ENCODE measurements at regions not wholly inside any gene's neighbourhood (a gene's known extent, or its start where the extent isn't known, plus 50 kb on each side); places are given as distances from the start of the nearest gene placed in this dataset.

DNA sequence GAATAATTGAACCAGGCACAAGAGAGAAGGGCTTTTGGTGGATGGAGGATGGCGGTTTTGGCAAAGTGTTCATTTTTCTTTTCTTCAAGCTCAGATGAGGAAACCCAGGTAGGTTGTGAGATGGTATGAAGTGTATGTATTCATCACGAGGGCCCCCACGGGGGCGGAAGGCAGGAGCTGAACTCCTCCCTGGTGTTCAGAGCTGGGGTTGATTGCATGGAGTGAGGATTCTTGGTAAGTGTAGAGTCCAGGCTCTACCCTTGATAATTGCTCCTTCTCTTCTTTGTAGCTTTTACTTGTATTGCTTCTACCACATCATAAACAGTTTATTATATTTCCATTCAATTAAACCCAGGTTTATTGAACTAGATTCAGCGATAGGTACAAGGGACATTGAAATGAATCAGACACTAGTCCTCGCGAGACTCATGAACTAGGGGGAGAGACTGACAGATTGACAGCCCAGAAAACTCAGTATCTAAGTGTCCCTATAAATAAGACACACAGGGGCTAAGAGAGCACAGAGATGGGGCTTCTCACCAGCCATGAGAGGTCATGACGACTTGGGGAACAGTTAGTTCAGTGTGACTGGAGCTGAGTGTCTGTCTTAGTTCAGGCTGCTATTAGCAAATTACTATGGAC, 116.7 kb upstream of the KLF4 start:
- Histone ChIP-seq H3K4me2 (ENCODE audit: low read length) (no peak overlapping the region), H3K9me3 (ENCODE audit: low read length) (no peaks in the 10 kb centered on the region), H3K27ac (ENCODE audit: low read depth, low read length, poor library complexity, severe bottlenecking) (no peak overlapping the region), H3K4me1 (ENCODE audit: insufficient read depth, low read length, severe bottlenecking) (no peaks in the 10 kb centered on the region), H3K36me3 (ENCODE audit: insufficient read depth, low read length) (no peaks in the 10 kb centered on the region), H4K20me1 (ENCODE audit: insufficient read depth, low read length) (no peaks in the 10 kb centered on the region), H2AFZ (ENCODE audit: low read length) (no peak overlapping the region), H3K79me2 (ENCODE audit: insufficient read depth, low read length) (no peaks in the 10 kb centered on the region), H3F3A (ENCODE audit: insufficient read depth, low read length) (no peaks in the 10 kb centered on the region), H3K27me3 (ENCODE audit: insufficient read depth, low read length) (no peaks in the 10 kb centered on the region), H3K9ac (ENCODE audit: low read length) (no peak overlapping the region), H3K9me2 (ENCODE audit: low read depth, low read length) (no peaks in the 10 kb centered on the region), H3K4me3 (ENCODE audit: low read depth, low read length, poor library complexity, severe bottlenecking) (no peak overlapping the region)
- TF ChIP-seq CTCF (IDR thresholded peaks at IDR 0.05; ENCODE audit: low read length) (no peak), EZH2 (IDR thresholded peaks at IDR 0.05; ENCODE audit: borderline replicate concordance, low read length) (no peak)

- Histone ChIP-seq H4K20me1 (ENCODE audit: insufficient read depth, low read length) (no peaks in the 10 kb centered on the region), H3K79me2 (ENCODE audit: insufficient read depth, low read length) (no peaks in the 10 kb centered on the region), H3K9me3 (ENCODE audit: low read length) (no peaks in the 10 kb centered on the region), H3K9me2 (ENCODE audit: low read depth, low read length) (no peaks in the 10 kb centered on the region), H3K27ac (ENCODE audit: low read depth, low read length, poor library complexity, severe bottlenecking) (no peak overlapping the region), H3F3A (ENCODE audit: insufficient read depth, low read length) (no peaks in the 10 kb centered on the region), H3K4me1 (ENCODE audit: insufficient read depth, low read length, severe bottlenecking) (no peaks in the 10 kb centered on the region), H3K9ac (ENCODE audit: low read length) (no peak overlapping the region), H3K27me3 (ENCODE audit: insufficient read depth, low read length) (no peaks in the 10 kb centered on the region), H2AFZ (ENCODE audit: low read length) (no peak overlapping the region), H3K4me2 (ENCODE audit: low read length) (no peak overlapping the region), H3K4me3 (ENCODE audit: low read depth, low read length, poor library complexity, severe bottlenecking) (no peak overlapping the region), H3K36me3 (ENCODE audit: insufficient read depth, low read length) (no peaks in the 10 kb centered on the region)
- TF ChIP-seq EZH2 (IDR thresholded peaks at IDR 0.05; ENCODE audit: borderline replicate concordance, low read length) (no peak), CTCF (IDR thresholded peaks at IDR 0.05; ENCODE audit: low read length) (no peak)
These were observed 115.5 kb upstream of the KLF4 start for GRCh38 chr9:107605041-107605440.

- H3K9me3 ChIP-seq (ENCODE audit: low read length) = no peaks in the 10 kb centered on the region
- no peaks in the 10 kb centered on the region for H3F3A ChIP-seq (ENCODE audit: insufficient read depth, low read length)
- H3K27ac ChIP-seq (ENCODE audit: low read depth, low read length, poor library complexity, severe bottlenecking) = no peak overlapping the region
- TF ChIP-seq CTCF (IDR thresholded peaks at IDR 0.05; ENCODE audit: low read length) (no peak), EZH2 (IDR thresholded peaks at IDR 0.05; ENCODE audit: borderline replicate concordance, low read length) (no peak)
- H3K4me2 ChIP-seq (ENCODE audit: low read length) = no peak overlapping the region
- H2AFZ ChIP-seq (ENCODE audit: low read length) = no peak overlapping the region
- H3K9ac ChIP-seq (ENCODE audit: low read length) = no peak overlapping the region
- H3K4me3 ChIP-seq (ENCODE audit: low read depth, low read length, poor library complexity, severe bottlenecking) = no peak overlapping the region
- H3K27me3 ChIP-seq (ENCODE audit: insufficient read depth, low read length) = no peaks in the 10 kb centered on the region
- no peaks in the 10 kb centered on the region for H3K36me3 ChIP-seq (ENCODE audit: insufficient read depth, low read length)
- no peaks in the 10 kb centered on the region for H3K9me2 ChIP-seq (ENCODE audit: low read depth, low read length)
- H3K4me1 ChIP-seq (ENCODE audit: insufficient read depth, low read length, severe bottlenecking) = no peaks in the 10 kb centered on the region
- no peaks in the 10 kb centered on the region for H4K20me1 ChIP-seq (ENCODE audit: insufficient read depth, low read length)
- H3K79me2 ChIP-seq (ENCODE audit: insufficient read depth, low read length) = no peaks in the 10 kb centered on the region
These were observed 113.7 kb upstream of the KLF4 start for GRCh38 chr9:107603281-107603680.

Measured in OCI-LY1 (cell line).